RCC 7860 (cell line): ENCODE measurements at regions not wholly inside any gene's neighbourhood (a gene's known extent, or its start where the extent isn't known, plus 50 kb on each side); places are given as distances from the start of the nearest gene placed in this dataset.
"Not testable (repeated sequence)": the region's sequence is repeated elsewhere in the genome, so short reads cannot be mapped to it uniquely, and the experiment has no call there.

Experiments used
- DNase-seq: peaks from one replicate; pipeline ENCODE4 v3.0.0-alpha.2; 2015; ENCODE audit warnings: low spot score
- FAIRE-seq: peaks from 2 replicates; lab custom pipeline; 2012; peaks lifted over from hg19 to GRCh38; lab: Jason Lieb, UNC

- not testable (repeated sequence) for DNase-seq, FAIRE-seq
Observed at GRCh38 chrY:23695664-23696328, 352.0 kb downstream of the CDY1B start.

DNA sequence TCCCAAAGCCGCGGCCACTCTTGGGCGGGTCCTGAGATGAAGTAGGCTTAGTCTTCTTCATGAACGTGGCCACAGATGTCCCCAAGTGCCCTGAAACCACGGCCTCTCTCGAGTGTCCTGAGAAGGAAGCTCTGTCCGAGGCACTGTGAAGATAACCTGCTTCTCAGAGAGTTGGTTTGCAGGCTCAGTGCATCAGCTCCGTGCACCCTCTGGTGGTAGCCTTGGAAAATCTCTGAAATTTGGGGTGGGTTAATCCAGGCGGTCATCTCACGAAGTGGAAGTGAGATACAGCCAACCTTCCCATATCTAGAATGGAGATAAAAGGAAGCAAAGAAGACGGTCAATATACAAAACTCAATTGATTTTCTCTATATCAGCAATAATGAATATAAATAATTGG is 365.9 kb downstream of the CDY1B start:
- peak; percentile 56 for FAIRE-seq
- DNase-seq = not testable (repeated sequence)

DNA sequence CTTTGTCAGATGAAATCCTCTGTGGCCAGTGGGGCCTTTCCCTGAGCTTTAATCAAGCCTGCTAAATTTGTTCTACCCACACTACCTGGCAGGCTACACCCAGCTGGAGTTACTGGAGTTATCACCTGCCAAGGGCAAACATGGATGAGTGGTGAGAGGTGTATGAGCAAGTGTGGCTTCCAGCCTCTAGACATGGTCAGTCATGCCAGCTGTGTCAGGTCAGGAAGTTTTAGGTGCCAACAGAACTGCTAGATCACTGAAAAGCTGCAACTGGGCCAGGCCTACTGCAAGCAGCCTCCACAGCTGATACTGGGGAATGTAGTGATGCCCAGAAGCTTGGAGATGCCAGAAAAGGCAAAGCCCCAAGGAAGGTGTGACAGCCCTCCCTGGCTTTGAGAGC is 378.0 kb downstream of the CDY1B start:
- DNase-seq, FAIRE-seq: not testable (repeated sequence)

DNA sequence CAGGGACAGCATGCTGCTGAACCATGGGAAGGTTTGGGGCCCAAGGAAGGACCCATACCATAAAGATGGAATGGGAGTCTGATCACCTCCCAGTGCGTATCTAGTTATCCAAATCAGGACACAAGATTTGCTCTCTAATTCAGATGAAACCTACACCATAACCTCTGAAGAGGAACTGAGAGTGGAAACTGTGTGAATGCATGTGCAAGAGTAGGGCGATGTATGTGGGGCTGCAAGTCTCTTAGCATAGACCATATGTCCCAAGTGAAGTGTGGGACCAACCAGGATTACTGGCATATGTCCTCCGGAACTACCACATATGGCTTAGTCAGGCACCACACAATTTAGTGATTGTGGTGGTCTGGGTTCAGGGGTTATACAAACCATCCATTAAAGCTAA is 403.0 kb downstream of the DAZ2 start:
- FAIRE-seq, DNase-seq: not testable (repeated sequence)

DNA sequence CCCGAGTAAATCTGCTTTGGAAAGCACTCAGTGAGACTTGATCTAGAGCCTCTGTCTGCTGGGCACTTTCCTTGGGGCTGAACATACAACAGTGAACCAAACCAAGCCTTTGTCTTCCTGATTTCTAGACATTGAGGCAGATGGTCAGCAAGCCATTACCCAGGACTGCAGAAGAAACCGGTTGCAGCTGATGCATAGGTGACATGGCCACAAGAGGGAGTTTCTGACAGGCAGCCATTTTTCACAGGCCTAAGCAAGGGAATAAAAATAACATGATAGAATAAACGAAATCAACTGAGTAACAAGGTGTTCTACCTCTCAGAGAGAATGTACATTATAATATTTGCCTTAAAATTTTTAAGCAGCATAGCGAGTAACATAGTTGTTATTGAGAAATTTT is 391.1 kb downstream of the DAZ2 start:
- FAIRE-seq = peak; percentile 71
- not testable (repeated sequence) for DNase-seq

DNA sequence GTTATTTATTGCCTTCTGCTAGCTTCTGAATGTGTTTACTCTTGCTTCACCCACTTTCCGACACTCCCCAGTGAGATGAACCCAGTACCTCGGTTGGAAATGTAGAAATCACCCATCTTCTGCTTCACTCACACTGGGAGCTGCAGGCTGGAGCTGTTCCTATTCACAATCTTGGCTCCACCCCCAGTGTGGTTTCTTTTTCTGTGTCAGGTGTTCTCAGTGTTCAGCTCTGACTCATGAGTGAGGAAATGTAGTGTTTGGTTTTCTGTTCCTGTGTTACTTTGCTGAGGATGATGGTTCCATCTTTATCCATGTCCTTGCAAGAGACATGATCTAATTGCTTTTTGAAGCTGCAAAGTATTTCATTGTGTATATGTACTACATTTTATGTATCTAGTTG is 377.2 kb downstream of the DAZ2 start:
- FAIRE-seq = peak; percentile 78
- DNase-seq = not testable (repeated sequence)

DNA sequence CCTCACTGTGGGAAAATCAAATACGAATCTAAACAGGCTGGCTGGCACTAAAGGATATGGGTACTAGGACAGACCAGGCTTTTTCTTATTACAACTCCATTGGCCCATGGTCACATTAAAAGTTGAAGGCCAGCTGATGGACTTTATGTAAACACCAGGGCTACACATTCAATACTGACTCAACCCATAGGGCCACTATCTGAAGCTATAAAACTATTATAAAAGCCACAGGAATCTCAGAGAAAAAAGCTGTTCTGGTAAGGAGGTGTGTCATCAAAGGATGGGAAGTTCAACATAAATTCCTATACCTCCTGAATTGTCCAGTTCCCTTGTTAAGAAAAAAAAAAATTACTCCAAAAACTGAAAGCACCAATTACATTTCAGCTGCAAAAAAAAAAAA is 370.9 kb downstream of the DAZ2 start:
- FAIRE-seq = peak; percentile 90
- DNase-seq = not testable (repeated sequence)

- not testable (repeated sequence) for DNase-seq
- FAIRE-seq = peak; percentile 80
Observed at GRCh38 chrY:23588409-23588808, 369.1 kb downstream of the DAZ2 start.
